Eye (tissue), 1 donor: ENCODE measurements at regions not wholly inside any gene's neighbourhood (a gene's known extent, or its start where the extent isn't known, plus 50 kb on each side); places are given as distances from the start of the nearest gene placed in this dataset.

Source experiments
- DNase-seq: peaks from one replicate; pipeline ENCODE4 v3.0.0-alpha.2; 2015

GRCh38 chr6:90925726-90926125 lies 338.9 kb upstream of the MAP3K7 start:
- DNase-seq: no peak

DNA sequence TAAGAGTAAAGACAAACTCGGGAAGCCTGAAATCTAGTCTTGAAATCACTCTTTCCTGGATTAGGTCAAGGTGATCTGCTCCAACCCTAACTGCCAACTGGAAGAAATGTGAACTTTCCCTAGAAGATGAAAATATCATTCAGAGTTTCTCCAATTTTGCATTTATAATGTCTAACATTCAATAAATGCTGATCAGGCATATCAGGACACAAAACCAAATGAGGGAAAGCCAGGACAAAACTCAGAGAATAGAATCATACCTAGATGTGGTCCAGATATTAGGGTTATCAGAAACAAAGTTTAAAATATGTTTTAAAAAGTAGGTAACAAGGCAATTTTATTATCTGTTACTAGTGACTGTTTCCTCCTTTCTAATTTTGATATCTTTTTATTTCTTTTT lies 335.5 kb upstream of the MAP3K7 start:
- DNase-seq: no peak

GRCh38 chr6:90918361-90918760 lies 331.5 kb upstream of the MAP3K7 start:
- DNase-seq: no peak

GRCh38 chr6:90917376-90917775 lies 330.5 kb upstream of the MAP3K7 start:
- DNase-seq: no peak

GRCh38 chr6:90916968-90917367 lies 330.1 kb upstream of the MAP3K7 start:
- DNase-seq: no peak

- no peak for DNase-seq
These were observed 328.5 kb upstream of the MAP3K7 start for GRCh38 chr6:90915224-90915915.

DNA sequence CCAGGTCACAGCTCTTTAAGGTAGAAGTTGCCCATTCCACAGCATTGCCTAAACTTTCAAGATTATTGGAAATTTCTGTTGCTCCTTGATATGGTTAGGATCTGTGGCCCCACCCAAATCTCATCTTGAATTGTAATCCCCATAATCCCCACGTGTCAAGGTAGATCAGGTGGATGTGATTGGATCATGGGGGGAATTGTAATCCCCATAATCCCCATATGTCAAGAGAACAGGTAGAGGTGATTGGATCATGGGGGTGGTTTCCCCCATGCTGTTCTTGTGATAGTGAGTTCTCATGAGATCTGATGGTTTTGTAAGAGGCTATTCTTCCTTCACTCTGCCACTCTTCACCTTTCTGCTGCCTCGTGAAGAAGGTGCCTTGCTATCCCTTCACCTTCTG lies 327.4 kb upstream of the MAP3K7 start:
- no peak for DNase-seq

DNA sequence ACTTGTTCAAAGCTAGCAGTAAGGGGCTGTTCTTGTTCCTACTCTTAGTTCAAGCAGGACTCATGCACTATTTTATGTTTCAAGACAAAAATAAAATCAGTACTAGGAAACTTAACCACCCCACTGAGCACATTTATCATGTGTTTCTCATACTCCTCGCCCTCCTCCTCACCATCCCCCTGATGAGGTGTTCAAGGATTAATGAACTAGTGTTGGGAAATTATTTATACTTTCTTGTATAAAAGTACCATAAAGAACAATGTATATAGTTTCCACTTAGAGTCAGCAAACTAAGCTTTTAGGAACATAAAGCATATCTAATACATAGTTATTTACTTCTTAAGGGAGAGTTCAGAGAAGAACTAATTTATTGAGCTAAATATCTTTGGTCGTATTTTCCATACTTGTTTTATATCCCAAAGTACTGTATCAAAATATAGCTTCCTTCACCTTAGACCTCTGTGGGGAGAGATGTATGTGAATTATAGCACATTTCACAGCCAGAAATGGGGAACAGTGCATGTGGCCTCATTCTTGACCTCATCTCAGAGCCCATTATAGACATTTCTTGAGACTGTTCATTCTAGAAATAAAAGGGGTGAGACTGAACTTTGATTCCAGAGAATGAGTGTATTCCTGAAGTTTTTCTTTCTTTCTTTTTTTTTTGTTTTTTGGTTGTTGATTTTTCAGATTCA lies 326.5 kb upstream of the MAP3K7 start:
- no peak for DNase-seq

DNA sequence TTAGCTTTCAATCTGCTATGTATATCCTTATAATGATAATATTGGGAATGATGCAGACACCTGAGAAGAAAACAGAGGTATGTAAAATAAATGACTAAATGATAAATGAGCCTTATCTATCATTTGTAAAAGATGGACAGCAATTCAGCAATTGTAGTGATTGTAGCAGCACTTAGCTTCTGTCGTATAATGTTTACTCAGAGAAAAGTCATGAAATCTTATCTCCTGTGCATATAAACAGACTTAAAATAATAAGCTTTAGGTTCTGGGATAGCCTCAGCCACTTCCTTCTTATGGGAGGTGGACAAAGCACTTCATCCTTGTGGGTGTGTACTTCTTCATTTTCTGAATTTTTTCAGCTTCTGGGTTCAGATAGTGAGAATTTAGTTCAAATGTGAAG lies 324.8 kb upstream of the MAP3K7 start:
- no peak for DNase-seq

DNA sequence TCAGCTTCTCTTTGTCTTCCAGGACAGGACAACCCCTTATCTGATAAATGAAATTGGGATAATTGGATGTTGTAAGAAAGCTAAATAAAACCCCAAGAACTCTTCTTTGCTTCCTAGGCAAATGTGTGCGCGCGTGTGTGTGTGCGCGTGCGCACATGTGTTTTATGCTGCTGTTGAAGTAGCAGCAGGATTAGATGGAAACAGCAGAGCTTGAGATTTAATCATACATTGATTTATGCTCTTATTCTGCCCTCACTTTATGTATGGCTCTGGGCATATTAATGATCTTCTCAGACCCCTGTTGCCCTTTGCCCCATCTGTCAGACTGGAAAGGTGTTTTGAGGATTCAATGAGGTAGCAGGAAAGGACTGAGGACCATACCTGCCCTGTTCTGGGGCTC lies 324.0 kb upstream of the MAP3K7 start:
- no peak for DNase-seq

GRCh38 chr6:90907931-90908655 lies 321.2 kb upstream of the MAP3K7 start:
- no peak for DNase-seq

- DNase-seq: no peak
These were observed 318.5 kb upstream of the MAP3K7 start for GRCh38 chr6:90905351-90905750.

- no peak for DNase-seq
These were observed 313.2 kb upstream of the MAP3K7 start for GRCh38 chr6:90900034-90900433.

GRCh38 chr6:90898763-90899162 lies 311.9 kb upstream of the MAP3K7 start:
- DNase-seq: no peak

DNA sequence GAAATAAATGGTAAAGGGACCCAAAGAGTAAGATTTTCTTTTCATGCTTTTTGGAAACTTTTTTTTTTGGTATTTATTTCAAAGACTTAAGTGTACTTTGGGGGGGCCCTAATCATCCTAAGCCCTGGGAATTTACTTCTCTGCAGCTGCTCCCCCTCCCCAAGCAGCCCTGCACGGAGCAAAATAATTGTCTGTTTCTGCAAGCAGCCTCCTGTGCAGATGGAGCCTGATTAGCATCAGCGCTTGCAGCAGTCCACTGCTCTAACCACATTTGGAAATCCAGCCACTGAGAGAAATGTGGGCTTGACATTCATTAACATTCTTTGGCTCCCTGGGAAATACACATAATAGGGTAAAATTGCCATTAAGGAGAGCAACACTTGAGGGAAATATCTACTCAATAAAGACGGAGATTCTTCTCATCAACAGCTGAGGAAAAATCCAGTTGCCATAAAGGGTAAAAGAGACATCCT lies 309.2 kb upstream of the MAP3K7 start:
- DNase-seq: peak; percentile 61

GRCh38 chr6:90895299-90896074 lies 308.6 kb upstream of the MAP3K7 start:
- peak; percentile 17 for DNase-seq

DNA sequence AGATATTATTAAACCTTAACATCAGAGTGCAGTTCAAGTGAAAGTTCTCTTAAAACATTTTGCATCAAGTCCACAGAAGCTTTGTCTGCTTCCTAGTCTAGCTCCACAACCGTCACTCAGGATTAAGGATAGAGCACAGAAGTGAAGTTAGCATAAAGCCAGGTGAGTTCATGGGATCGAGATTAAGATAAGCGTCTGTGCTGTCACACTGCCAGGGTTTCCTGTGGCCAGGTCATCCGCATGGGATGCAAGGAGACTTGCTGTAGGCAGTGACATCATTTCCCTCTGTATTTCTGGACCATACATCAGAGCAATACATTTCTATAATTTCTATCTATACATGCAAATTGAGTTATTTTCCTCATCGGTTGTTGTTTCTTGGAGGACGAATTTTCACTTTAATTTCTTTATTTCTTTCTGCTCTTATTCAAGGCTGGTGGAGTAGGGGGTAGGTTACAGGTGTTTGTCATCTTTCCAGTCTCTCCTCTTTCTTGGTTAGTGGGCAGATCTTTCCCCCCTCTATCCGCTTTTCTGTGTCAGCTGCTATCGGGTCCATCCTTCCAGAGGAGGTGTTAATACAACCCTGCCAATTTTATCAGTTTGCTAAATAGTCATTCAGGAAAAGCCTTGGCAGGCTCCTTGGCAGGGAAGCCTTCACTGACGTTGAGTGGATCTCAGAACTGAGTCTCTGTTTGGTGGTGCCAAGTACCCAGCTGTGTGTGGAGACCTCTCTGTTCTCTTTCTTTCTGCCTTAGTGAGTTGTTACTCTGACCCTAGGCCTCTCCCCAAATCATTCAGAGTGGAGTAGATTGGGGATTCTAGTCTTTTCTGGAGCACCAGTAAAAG lies 307.6 kb upstream of the MAP3K7 start:
- no peak for DNase-seq

DNA sequence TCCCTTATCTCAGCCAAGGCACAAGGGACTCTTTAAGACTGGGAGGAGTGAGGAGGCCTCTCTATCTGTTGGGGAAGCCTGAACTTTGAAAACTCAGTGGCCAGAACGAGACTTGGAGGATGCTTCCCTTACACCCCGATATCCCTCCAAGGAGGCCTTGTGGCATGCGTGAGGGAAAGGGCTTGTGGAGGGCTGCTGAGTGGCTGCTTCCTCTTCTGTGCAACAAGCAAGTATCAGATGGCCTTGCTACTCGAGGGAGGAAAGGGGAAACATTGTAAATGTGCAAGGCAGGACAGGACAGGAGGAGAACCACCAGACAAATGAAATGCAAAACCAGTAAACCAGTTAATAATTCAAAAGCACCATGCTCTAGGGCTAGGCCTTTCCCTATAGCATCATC lies 306.5 kb upstream of the MAP3K7 start:
- no peak for DNase-seq

- DNase-seq: no peak
These were observed 305.4 kb upstream of the MAP3K7 start for GRCh38 chr6:90892271-90892670.

DNA sequence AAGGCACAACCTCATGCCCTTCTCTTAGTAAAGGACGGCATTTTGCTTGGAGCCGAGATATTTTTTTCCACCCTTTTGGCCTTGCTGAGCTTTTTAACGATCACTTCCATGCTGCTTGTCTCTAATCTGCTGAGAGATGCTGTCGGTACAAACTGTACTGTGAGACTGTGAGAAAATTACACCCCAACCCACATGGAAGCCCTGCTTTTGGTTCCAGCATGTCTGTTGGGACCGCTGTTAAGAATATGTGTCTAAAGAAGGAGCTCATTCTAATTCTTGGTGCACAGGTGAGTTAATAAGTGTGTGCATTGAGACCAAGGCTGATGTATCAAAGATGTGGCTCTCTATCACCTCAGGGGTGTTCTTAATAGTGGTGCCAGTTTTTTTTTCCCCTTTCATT lies 304.5 kb upstream of the MAP3K7 start:
- no peak for DNase-seq

GRCh38 chr6:90890683-90891330 lies 303.9 kb upstream of the MAP3K7 start:
- DNase-seq: peak; percentile 35

GRCh38 chr6:90887764-90888163 lies 300.9 kb upstream of the MAP3K7 start:
- no peak for DNase-seq
